ENCODE measurements at regions not wholly inside any gene's neighbourhood (a gene's known extent, or its start where the extent isn't known, plus 50 kb on each side); places are given as distances from the start of the nearest gene placed in this dataset.

- BruUV-seq (replicated peaks), result no TSS peak
- H3K23ac ChIP-seq (ENCODE audit: low read depth, low read length), result peak overlapping the region; percentile 61
- no peak overlapping the region for H3K4me2 ChIP-seq (ENCODE audit: low read depth, low read length)
- H2AFZ ChIP-seq (replicated peaks; ENCODE audit: low read length, poor library complexity), result no peak overlapping the region
- H3K4me1 ChIP-seq (ENCODE audit: control insufficient read depth, insufficient read depth, low read length), result peaks cover 15% of the 10 kb centered on the region
- dilution Hi-C loops (cut with HindIII; ENCODE audit: low sequenced_read_pairs, unreplicated experiment), result no loop called here
- H4K20me1 ChIP-seq (ENCODE audit: insufficient read depth, low read length), result no peaks in the 10 kb centered on the region
- no peaks in the 10 kb centered on the region for H3K9me3 ChIP-seq (ENCODE audit: control insufficient read depth, insufficient read depth, low read length)
- in situ Hi-C loops (cut with MboI; ENCODE audit: low sequenced_read_pairs), result no loop called here
- H3K36me3 ChIP-seq (ENCODE audit: control insufficient read depth, insufficient read depth, low read length), result no peaks in the 10 kb centered on the region
- TF ChIP-seq RAD21 (IDR thresholded peaks at IDR 0.05; ENCODE audit: low read length) (no peak), CEBPB (IDR thresholded peaks at IDR 0.05; ENCODE audit: low read depth, low read length) (no peak), BHLHE40 (IDR thresholded peaks at IDR 0.05; ENCODE audit: low read depth, low read length) (no peak), RCOR1 (IDR thresholded peaks at IDR 0.05; ENCODE audit: insufficient replicate concordance, low read length) (no peak), SMC3 (IDR thresholded peaks at IDR 0.05; ENCODE audit: low read depth, low read length) (no peak), RFX5 (IDR thresholded peaks at IDR 0.05; ENCODE audit: low read depth, low read length) (no peak), MAZ (IDR thresholded peaks at IDR 0.05; ENCODE audit: borderline replicate concordance, low read depth, low read length) (no peak), MXI1 (IDR thresholded peaks at IDR 0.05; ENCODE audit: borderline replicate concordance, low read depth, low read length) (no peak), CTCF (conservative IDR thresholded peaks at IDR 0.05; ENCODE audit: low read depth, low read length) (no peak), FOS (IDR thresholded peaks at IDR 0.05; ENCODE audit: low read depth, low read length) (no peak)
- ATAC-seq (ENCODE audit: low read depth), result peak; percentile 28
- peaks cover 21% of the 10 kb centered on the region for H3K9me1 ChIP-seq (ENCODE audit: insufficient read depth, low read length)
- H3K56ac ChIP-seq (ENCODE audit: extremely low read depth, insufficient read depth, low read length), result no peak overlapping the region
- peak overlapping the region; percentile 61; the same call in 1 of the 2 replicates for H3K4ac ChIP-seq (ENCODE audit: low read depth, low read length)
- H4K5ac ChIP-seq (ENCODE audit: low read depth, low read length), result peak overlapping the region; percentile 46; the same call in 1 of the 2 replicates
- DNase-seq, result no peak
- WGBS, 2 experiments (ENCODE audit: extremely low coverage in 2 of 2, insufficient read length in 1 of 2), result no CpG with 5 or more reads among the region's 2 CpGs
- H4K91ac ChIP-seq (ENCODE audit: insufficient read depth, low read depth, low read length), result peak overlapping the region; percentile 83
- H3K4me3 ChIP-seq (ENCODE audit: insufficient read depth, low read depth, low read length), result no peak overlapping the region
- peak overlapping the region; percentile 73; the same call in 1 of the 2 replicates for H3K27ac ChIP-seq (ENCODE audit: insufficient read depth, low read length)
- intact Hi-C loops (cut with micrococcal nuclease), result no loop called here
- ChIA-PET POLR2A (ENCODE audit: unreplicated experiment) (no interaction called here), CTCF (interaction anchor here (0.7 kb wide), 1 partner anchor 490 kb away, joined by 3 read pairs; no protein-coding TSS in a partner anchor)
- peak overlapping the region; percentile 54; the same call in 1 of the 2 replicates for H2AK5ac ChIP-seq (ENCODE audit: low read depth, low read length)
- H2BK15ac ChIP-seq (ENCODE audit: low read depth, low read length), result peak overlapping the region; percentile 71; the same call in 1 of the 3 replicates
- peak overlapping the region; percentile 70; the same call in 1 of the 2 replicates for H3K14ac ChIP-seq (replicated peaks; ENCODE audit: low read depth, low read length)
- H3K79me1 ChIP-seq (ENCODE audit: low read depth in 1 of 2, low read length in 2 of 2), result no peaks in the 10 kb centered on the region
- peak overlapping the region; percentile 38 for H2AK9ac ChIP-seq (replicated peaks; ENCODE audit: low read depth, low read length, poor library complexity)
- peak overlapping the region; percentile 36 for H2BK5ac ChIP-seq (ENCODE audit: low read depth, low read length, poor library complexity, severe bottlenecking)
- no peaks in the 10 kb centered on the region for H3K27me3 ChIP-seq (ENCODE audit: control insufficient read depth, insufficient read depth, low read length)
- no peak overlapping the region for H3K9ac ChIP-seq (ENCODE audit: low read depth, low read length)
- H3K18ac ChIP-seq (ENCODE audit: low read depth, low read length), result peak overlapping the region; percentile 21
- peak overlapping the region; percentile 54 for H2BK20ac ChIP-seq (ENCODE audit: low read depth, low read length)
- peak overlapping the region; percentile 84 for H2BK120ac ChIP-seq (ENCODE audit: low read depth, low read length)
- H4K8ac ChIP-seq (ENCODE audit: low read depth in 2 of 2, low read length in 2 of 2), result peak overlapping the region; percentile 60 to 61
Measured at GRCh38 chr14:55851301-55851700, 266.9 kb upstream of the PELI2 start.
